Thyroid gland (tissue), 4 donors: ENCODE measurements at regions not wholly inside any gene's neighbourhood (a gene's known extent, or its start where the extent isn't known, plus 50 kb on each side); places are given as distances from the start of the nearest gene placed in this dataset.

ENCODE experiments used
- POLR2A ChIP-seq, 2 donors: fragments of 450-650 bp; IDR thresholded peaks; one replicate each; pipeline ENCODE4 v1.6.1; 2017; ENCODE audit warnings: antibody characterized with exemption in 2 of 2, mild to moderate bottlenecking in 2 of 2, moderate library complexity in 1 of 2
- TF ChIP-seq, protein P1 (sequence below), 6 experiments: fragments of 200-600 bp in 3 of 6; fragments of 450-650 bp in 3 of 6; sonication (generic) in 3 of 6; IDR thresholded peaks; one replicate each; pipeline ENCODE4 v1.5.1; 2016 to 2019; ENCODE audit warnings: antibody characterized with exemption in 6 of 6, mild to moderate bottlenecking in 2 of 6, inconsistent platforms in 1 of 6, moderate library complexity in 1 of 6

- TF ChIP-seq, protein P1, sequence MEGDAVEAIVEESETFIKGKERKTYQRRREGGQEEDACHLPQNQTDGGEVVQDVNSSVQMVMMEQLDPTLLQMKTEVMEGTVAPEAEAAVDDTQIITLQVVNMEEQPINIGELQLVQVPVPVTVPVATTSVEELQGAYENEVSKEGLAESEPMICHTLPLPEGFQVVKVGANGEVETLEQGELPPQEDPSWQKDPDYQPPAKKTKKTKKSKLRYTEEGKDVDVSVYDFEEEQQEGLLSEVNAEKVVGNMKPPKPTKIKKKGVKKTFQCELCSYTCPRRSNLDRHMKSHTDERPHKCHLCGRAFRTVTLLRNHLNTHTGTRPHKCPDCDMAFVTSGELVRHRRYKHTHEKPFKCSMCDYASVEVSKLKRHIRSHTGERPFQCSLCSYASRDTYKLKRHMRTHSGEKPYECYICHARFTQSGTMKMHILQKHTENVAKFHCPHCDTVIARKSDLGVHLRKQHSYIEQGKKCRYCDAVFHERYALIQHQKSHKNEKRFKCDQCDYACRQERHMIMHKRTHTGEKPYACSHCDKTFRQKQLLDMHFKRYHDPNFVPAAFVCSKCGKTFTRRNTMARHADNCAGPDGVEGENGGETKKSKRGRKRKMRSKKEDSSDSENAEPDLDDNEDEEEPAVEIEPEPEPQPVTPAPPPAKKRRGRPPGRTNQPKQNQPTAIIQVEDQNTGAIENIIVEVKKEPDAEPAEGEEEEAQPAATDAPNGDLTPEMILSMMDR (IDR thresholded peaks at IDR 0.05): no peak
- no peak for TF ChIP-seq POLR2A (IDR thresholded peaks at IDR 0.05)
Observed at GRCh38 chr14:101407328-101407727, 154.0 kb upstream of the DIO3 start.
